ENCODE measurements at regions not wholly inside any gene's neighbourhood (a gene's known extent, or its start where the extent isn't known, plus 50 kb on each side); places are given as distances from the start of the nearest gene placed in this dataset.

DNA sequence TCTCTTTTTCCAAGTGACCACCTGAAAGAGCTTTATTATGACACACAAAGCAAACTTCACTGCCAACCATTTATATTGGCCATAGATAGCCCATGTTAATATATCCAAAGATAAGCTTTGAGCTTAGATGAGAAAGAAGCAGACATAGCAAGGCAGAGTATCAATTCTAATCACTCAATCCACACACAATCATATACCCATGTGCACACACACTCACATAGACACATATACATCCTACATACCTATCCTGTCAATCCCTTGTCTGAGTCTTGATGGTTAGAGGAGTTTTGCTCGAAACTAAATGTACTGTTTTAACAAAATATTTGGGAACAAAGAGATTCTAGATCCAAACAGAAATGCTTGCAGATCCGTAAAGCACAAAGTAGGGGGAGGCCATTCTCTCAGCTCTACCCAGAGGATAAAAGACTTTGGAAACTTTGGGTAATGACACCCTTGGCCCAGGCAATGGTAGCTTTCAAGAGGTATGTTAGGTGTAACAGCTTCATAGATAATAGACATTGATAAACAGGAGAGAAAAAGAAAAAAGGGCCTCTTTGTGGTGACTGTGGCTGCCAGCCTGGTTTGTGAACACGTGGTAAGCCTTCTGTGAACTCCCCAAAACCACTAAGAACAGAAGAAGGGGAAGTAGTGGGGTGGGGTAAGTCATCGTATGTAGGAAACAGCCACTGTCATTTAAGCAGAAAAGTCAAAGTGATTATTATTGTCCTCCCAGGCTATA, 121.6 kb downstream of the TLR4 start:
- no peak for TF ChIP-seq POLR2AphosphoS5 (IDR thresholded peaks at IDR 0.05)
- TF ChIP-seq POLR2A (IDR thresholded peaks at IDR 0.05), result no peak
- TF ChIP-seq EP300 (IDR thresholded peaks at IDR 0.05), result no peak
- TF ChIP-seq, protein P1, sequence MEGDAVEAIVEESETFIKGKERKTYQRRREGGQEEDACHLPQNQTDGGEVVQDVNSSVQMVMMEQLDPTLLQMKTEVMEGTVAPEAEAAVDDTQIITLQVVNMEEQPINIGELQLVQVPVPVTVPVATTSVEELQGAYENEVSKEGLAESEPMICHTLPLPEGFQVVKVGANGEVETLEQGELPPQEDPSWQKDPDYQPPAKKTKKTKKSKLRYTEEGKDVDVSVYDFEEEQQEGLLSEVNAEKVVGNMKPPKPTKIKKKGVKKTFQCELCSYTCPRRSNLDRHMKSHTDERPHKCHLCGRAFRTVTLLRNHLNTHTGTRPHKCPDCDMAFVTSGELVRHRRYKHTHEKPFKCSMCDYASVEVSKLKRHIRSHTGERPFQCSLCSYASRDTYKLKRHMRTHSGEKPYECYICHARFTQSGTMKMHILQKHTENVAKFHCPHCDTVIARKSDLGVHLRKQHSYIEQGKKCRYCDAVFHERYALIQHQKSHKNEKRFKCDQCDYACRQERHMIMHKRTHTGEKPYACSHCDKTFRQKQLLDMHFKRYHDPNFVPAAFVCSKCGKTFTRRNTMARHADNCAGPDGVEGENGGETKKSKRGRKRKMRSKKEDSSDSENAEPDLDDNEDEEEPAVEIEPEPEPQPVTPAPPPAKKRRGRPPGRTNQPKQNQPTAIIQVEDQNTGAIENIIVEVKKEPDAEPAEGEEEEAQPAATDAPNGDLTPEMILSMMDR (IDR thresholded peaks at IDR 0.05), result no peak

Measured in upper lobe of left lung (tissue), 4 donors.